GM12872 (cell line): ENCODE measurements at regions not wholly inside any gene's neighbourhood (a gene's known extent, or its start where the extent isn't known, plus 50 kb on each side); places are given as distances from the start of the nearest gene placed in this dataset.

Experiments used
- CTCF ChIP-seq: IDR thresholded peaks from 3 replicates; pipeline ENCODE4 v1.5.1; 2011; ENCODE audit warnings: low read depth, mild to moderate bottlenecking, low read length, moderate library complexity; ENCODE audit not compliant: insufficient read depth

DNA sequence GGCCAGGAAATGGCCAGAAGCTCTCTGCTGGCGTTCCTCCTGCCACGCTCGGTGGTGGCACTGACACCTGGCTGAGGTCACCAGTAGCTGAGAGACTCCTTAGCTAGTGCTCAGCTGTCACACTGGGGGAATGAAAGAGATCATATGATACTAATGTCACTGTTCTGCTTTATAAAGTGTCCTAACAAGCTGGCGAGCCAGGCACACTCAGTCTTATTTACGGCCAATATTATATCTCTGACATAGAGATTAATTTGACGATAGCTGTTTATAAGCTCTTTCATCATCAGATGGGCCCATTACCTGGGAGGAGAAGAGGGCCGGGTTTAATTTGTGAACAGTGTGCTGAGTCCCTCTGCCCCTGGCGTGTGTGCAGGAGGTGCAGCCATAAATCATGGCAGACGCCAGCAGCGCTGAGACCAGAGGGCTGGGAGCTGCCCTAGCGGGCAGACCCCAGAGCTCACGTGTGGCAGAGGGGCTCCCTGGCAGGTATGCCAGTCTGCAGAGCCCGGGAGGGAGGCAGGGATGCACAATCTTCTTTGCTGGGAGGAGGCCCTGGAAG, 246.5 kb downstream of the HAUS1 start:
- TF ChIP-seq CTCF: no peak

DNA sequence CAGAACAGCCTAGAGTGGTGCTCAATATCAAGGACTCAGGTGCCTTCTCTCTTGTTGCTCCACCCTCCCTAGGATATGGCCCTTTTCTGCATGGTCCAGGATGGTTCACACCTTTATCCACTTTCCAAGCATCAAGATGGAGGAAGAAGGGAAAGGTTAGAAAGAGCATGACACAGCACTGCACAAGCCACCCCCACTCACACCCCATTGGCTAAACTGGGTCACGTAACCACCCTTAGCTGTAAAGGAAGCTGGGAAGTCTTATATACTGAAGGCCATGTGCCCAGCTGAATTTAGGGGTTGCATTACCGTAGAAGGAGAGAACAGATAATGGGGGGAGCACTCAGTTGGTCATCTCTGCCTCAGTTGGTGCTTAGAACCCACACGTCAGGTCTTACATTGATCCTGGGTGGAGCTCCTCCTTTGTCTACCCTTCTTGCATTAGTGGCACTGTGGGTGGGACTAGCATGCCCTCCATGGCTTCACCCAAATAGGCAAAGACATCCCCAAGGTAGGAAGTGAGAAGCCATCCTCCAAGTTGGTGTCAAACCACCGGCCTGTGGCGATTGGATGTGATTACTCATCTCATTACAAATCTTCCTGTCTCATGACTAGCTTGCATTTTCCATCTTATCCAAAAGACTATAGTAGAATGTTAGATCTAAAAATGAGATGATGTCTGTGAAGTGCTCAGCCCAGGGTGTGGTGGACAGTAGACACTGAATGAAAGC, 248.5 kb downstream of the HAUS1 start:
- no peak for TF ChIP-seq CTCF

- no peak for TF ChIP-seq CTCF
Observed at GRCh38 chr18:46353460-46353859, 249.3 kb downstream of the HAUS1 start.

- no peak for TF ChIP-seq CTCF
Observed at GRCh38 chr18:46356278-46357033, 252.3 kb downstream of the HAUS1 start.

GRCh38 chr18:46360102-46360699, 256.0 kb downstream of the HAUS1 start:
- no peak for TF ChIP-seq CTCF

DNA sequence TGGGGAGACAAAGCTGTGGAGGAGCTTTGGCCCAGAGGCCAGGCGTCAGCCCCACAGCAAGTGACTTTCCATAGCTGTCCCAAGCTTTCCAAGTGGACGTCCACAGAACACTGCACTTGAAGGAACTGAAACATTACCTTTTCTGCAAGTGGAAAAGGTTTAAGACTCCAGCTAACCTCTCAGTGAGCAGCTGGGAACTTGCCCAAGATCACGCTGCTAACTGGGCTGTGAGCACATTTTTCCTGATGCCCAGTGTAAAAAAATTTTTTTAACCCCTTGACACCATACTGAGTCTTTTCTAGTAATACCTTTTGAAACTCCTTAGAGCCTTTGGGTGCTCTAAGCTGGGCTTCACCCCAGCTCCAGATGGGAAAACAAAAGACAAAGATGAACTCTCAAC, 256.7 kb downstream of the HAUS1 start:
- TF ChIP-seq CTCF: no peak

DNA sequence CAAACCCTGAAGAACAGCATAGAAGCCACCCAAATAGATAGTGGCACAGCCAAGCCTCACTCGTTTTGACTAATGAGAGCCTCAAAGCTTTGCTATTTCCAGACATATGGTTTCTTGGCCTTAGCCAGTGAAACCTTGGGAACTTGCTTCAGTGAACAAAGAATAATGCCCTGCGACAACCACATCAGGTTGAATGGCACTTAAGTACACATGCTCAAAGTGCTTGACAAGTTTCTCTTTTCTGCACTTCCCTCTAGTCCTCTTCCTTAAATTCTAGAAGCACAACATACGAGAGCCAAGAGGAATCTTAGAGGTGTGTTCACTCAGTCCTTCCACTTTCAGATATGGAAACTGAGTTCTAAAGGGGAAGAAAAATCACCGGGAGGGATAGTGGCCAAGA, 258.3 kb downstream of the HAUS1 start:
- no peak for TF ChIP-seq CTCF
